Upper lobe of left lung (tissue), 6 donors: ENCODE measurements at regions not wholly inside any gene's neighbourhood (a gene's known extent, or its start where the extent isn't known, plus 50 kb on each side); places are given as distances from the start of the nearest gene placed in this dataset.

Source experiments
- ATAC-seq, 2 donors: fragments of 200-7000 bp; cut with Tn5 transposase; one replicate each; pipeline ENCODE4 v1.9.1; 2022; ENCODE audit warnings: mild to moderate bottlenecking in 2 of 2, moderate library complexity in 2 of 2; ENCODE audit not compliant: low FRiP score in 2 of 2
- DNase-seq, 2 donors: peaks; one replicate each; pipeline ENCODE4 v3.0.0-alpha.2; 2019 to 2020
- H3K27ac ChIP-seq, 4 donors: fragments of 200-600 bp; sonication (generic); one replicate each; pipeline ENCODE4 v1.5.1; 2016 to 2019
- H3K27me3 ChIP-seq, 4 donors: fragments of 200-600 bp; sonication (generic); one replicate each; pipeline ENCODE4 v1.5.1; 2017 to 2019
- H3K36me3 ChIP-seq, 4 donors: fragments of 200-600 bp; sonication (generic); one replicate each; pipeline ENCODE4 v1.5.1; 2016 to 2019
- H3K4me1 ChIP-seq, 4 donors: fragments of 200-600 bp; sonication (generic); one replicate each; pipeline ENCODE4 v1.5.1; 2018 to 2019
- H3K4me3 ChIP-seq, 4 donors: fragments of 200-600 bp; sonication (generic); one replicate each; pipeline ENCODE4 v1.5.1; 2017 to 2019; ENCODE audit warnings: mild to moderate bottlenecking in 2 of 4, moderate library complexity in 1 of 4
- H3K9me3 ChIP-seq, 4 donors: fragments of 200-600 bp; sonication (generic); one replicate each; pipeline ENCODE4 v1.5.1; 2018 to 2019
- EP300 ChIP-seq, 4 donors: sonication (generic); formaldehyde crosslinking; IDR thresholded peaks; one replicate each; pipeline ENCODE4 v1.5.1; 2017; ENCODE audit warnings: antibody characterized with exemption in 4 of 4, control low read depth in 2 of 4
- POLR2A ChIP-seq, 4 donors: fragments of 450-650 bp; IDR thresholded peaks; one replicate each; pipeline ENCODE4 v1.5.1; 2016 to 2017; ENCODE audit warnings: antibody characterized with exemption in 4 of 4, mild to moderate bottlenecking in 2 of 4
- POLR2AphosphoS5 ChIP-seq, 2 donors: sonication (generic); formaldehyde crosslinking; IDR thresholded peaks; one replicate each; pipeline ENCODE4 v1.5.1; 2017; ENCODE audit warnings: antibody characterized with exemption in 2 of 2
- WGBS, 2 donors: methylation state at CpG; one replicate each; pipeline ENCODE4 v1.1.5; 2017 to 2018; 5-methylcytosine and 5-hydroxymethylcytosine counted together
- TF ChIP-seq, protein P1 (sequence below), 6 experiments: fragments of 450-650 bp in 4 of 6; fragments of 200-600 bp in 2 of 6; sonication (generic) in 2 of 6; IDR thresholded peaks; one replicate each; pipeline ENCODE4 v1.5.1; 2016 to 2019; ENCODE audit warnings: antibody characterized with exemption in 6 of 6
- donor health status: DM: no; HTN: no; CAD: no; lungs with moderate emphysema.
- donor health status: DM: no; HTN: yes; CAD: no; lungs with severe emphysema.

DNA sequence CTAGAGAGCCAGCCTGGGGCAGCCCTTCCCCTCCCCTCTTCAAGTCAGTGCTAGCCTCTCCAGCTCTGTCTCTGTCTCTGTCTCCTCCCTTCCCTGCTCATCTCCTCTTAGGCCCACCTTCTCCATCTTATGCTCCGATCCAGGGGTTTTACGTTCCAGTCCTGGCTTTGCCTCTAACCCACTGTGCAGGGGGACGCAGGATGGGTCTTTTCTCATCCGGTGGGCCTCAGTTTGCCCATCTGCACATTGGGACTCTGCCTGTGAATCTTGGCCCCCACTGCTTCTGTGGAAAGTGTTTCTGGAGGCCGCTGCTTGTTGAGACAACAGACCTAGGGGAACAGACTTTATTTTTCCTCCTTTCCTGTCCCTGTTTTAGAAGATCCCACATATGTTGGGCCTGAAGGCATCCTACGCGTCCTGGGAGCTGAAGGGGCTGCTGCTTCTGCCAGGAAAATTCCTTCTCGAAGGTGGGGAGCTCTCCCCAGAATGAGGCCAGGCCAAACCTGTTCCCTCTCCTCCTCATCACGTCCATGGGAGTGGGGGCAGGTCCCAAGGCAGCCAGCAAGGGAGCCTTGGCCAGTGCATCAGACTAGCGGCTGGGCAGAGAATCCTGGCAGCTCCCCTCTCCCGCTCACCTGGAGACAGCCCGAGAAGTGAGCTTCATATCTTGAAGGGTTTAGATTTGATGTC is 99.5 kb upstream of the CSF3R start:
- Histone ChIP-seq H3K27ac (no peak overlapping the region), H3K9me3 (no peaks in the 10 kb centered on the region), H3K36me3 (no peaks in the 10 kb centered on the region), H3K4me3 (no peak overlapping the region), H3K27me3 (peaks cover 0 to 6% (median under 1%) of the 10 kb centered on the region in 4 donors), H3K4me1 (no peaks in the 10 kb centered on the region)
- DNase-seq = no peak
- TF ChIP-seq EP300 (IDR thresholded peaks at IDR 0.05) (no peak), POLR2AphosphoS5 (IDR thresholded peaks at IDR 0.05) (no peak), POLR2A (IDR thresholded peaks at IDR 0.05) (no peak)
- TF ChIP-seq, protein P1, sequence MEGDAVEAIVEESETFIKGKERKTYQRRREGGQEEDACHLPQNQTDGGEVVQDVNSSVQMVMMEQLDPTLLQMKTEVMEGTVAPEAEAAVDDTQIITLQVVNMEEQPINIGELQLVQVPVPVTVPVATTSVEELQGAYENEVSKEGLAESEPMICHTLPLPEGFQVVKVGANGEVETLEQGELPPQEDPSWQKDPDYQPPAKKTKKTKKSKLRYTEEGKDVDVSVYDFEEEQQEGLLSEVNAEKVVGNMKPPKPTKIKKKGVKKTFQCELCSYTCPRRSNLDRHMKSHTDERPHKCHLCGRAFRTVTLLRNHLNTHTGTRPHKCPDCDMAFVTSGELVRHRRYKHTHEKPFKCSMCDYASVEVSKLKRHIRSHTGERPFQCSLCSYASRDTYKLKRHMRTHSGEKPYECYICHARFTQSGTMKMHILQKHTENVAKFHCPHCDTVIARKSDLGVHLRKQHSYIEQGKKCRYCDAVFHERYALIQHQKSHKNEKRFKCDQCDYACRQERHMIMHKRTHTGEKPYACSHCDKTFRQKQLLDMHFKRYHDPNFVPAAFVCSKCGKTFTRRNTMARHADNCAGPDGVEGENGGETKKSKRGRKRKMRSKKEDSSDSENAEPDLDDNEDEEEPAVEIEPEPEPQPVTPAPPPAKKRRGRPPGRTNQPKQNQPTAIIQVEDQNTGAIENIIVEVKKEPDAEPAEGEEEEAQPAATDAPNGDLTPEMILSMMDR (IDR thresholded peaks at IDR 0.05) = no peak
- no peak for ATAC-seq
- 61 to 65% methylated on average over 12 of the region's 12 CpGs for WGBS, 2 donors

GRCh38 chr1:36580524-36580923 is 97.8 kb upstream of the CSF3R start:
- no peak for ATAC-seq
- WGBS, 2 donors = 33 to 34% methylated on average over 5 of the region's 5 CpGs
- Histone ChIP-seq H3K9me3 (no peaks in the 10 kb centered on the region), H3K36me3 (no peaks in the 10 kb centered on the region), H3K4me1 (no peaks in the 10 kb centered on the region), H3K27ac (no peak overlapping the region), H3K27me3 (peaks cover 0 to 3% (median 0%) of the 10 kb centered on the region in 4 donors), H3K4me3 (no peak overlapping the region)
- no peak for DNase-seq
- TF ChIP-seq EP300 (IDR thresholded peaks at IDR 0.05) (no peak), POLR2A (IDR thresholded peaks at IDR 0.05) (no peak), POLR2AphosphoS5 (IDR thresholded peaks at IDR 0.05) (no peak)
- TF ChIP-seq, protein P1 (IDR thresholded peaks at IDR 0.05) = no peak

GRCh38 chr1:36579039-36579438 is 96.3 kb upstream of the CSF3R start:
- DNase-seq (no peak), ATAC-seq (peak in 1 of 2 donors; percentile 2)
- 69 to 75% methylated on average over 7 to 8 of the region's 8 CpGs for WGBS, 2 donors
- TF ChIP-seq POLR2A (IDR thresholded peaks at IDR 0.05) = no peak
- no peak for TF ChIP-seq EP300 (IDR thresholded peaks at IDR 0.05)
- TF ChIP-seq POLR2AphosphoS5 (IDR thresholded peaks at IDR 0.05) = no peak
- TF ChIP-seq, protein P1 (IDR thresholded peaks at IDR 0.05) = no peak
- Histone ChIP-seq H3K27ac (no peak overlapping the region), H3K36me3 (no peaks in the 10 kb centered on the region), H3K4me1 (no peaks in the 10 kb centered on the region), H3K27me3 (no peaks in the 10 kb centered on the region), H3K9me3 (no peaks in the 10 kb centered on the region), H3K4me3 (no peak overlapping the region)

DNA sequence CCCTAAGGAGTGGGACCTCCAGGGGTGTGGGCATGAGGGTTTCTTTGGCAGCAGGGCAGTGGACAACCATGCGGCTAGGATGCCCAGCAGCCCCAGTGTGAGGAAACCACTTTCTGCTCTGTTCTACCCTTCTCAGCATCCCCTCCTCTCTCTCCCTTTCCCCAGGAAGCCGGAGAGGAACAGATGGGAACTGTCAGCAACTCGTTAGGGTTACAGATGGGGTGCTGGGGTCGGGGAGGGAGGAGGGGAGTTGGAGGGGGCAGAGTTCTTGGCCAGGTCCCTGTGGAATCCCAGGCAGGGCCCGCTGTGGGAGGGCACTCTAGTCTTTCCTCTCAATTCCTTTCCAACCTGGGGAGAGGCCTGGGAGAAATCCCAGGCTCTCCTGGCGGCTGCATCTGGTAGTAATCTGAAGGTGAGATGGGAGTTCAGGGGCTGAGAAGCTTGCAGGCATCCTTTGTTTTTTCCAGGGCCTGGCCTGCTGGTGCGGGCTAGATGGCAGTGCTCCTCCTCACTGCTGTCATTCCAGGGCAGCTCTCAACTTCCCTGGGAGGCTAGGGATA is 93.9 kb upstream of the CSF3R start:
- Histone ChIP-seq H3K4me3 (no peak overlapping the region), H3K36me3 (no peaks in the 10 kb centered on the region), H3K27me3 (peaks cover 0 to 8% (median 1%) of the 10 kb centered on the region in 4 donors), H3K27ac (no peak overlapping the region), H3K4me1 (no peaks in the 10 kb centered on the region), H3K9me3 (no peaks in the 10 kb centered on the region)
- ATAC-seq = no peak
- TF ChIP-seq POLR2AphosphoS5 (IDR thresholded peaks at IDR 0.05) (no peak), EP300 (IDR thresholded peaks at IDR 0.05) (no peak)
- TF ChIP-seq, protein P1 (IDR thresholded peaks at IDR 0.05) = no peak
- WGBS, 2 donors = 39 to 46% methylated on average over 3 to 7 of the region's 7 CpGs
- DNase-seq = no peak

GRCh38 chr1:36576118-36576517 is 93.4 kb upstream of the CSF3R start:
- Histone ChIP-seq H3K4me1 (no peaks in the 10 kb centered on the region), H3K9me3 (no peaks in the 10 kb centered on the region), H3K4me3 (no peak overlapping the region), H3K36me3 (no peaks in the 10 kb centered on the region), H3K27me3 (peaks cover 0 to 8% (median 1%) of the 10 kb centered on the region in 4 donors), H3K27ac (no peak overlapping the region)
- WGBS, 2 donors = 0 to 1% methylated on average over 4 to 7 of the region's 7 CpGs
- DNase-seq (peak in 1 of 2 donors; percentile 29), ATAC-seq (peak; percentile 46 to 77)
- TF ChIP-seq POLR2A (IDR thresholded peaks at IDR 0.05) = no peak
- TF ChIP-seq, protein P1 (IDR thresholded peaks at IDR 0.05) = peak; percentile 48 to 76 (median 64)
